Gastrocnemius medialis (tissue), 4 donors: ENCODE measurements at regions not wholly inside any gene's neighbourhood (a gene's known extent, or its start where the extent isn't known, plus 50 kb on each side); places are given as distances from the start of the nearest gene placed in this dataset.

ENCODE experiments used
- ATAC-seq, 2 donors: fragments of 150-250 bp; one replicate each; pipeline ENCODE4 v1.9.1; 2016
- DNase-seq, 2 donors: peaks; one replicate each; pipeline ENCODE4 v3.0.0-alpha.2; 2019
- H3K27ac ChIP-seq, 4 donors: fragments of 200-600 bp; sonication (generic); 1 replicate in 1 of 4; 2 replicates in 3 of 4; pipeline ENCODE4 v1.5.1; 2016 to 2018; ENCODE audit warnings: mild to moderate bottlenecking in 2 of 4, moderate library complexity in 1 of 4
- H3K27me3 ChIP-seq, 3 donors: fragments of 200-600 bp; sonication (generic) in 2 of 3; 1 replicate in 1 of 3; 2 replicates in 2 of 3; pipeline versions ENCODE4 v1.5.1 to v1.6.0; 2016 to 2019; ENCODE audit warnings: mild to moderate bottlenecking in 1 of 3, moderate library complexity in 1 of 3
- H3K36me3 ChIP-seq, 2 donors: fragments of 200-600 bp; sonication (generic) in 1 of 2; one replicate each; pipeline ENCODE4 v1.5.1; 2017 to 2018
- H3K4me1 ChIP-seq, 2 donors: fragments of 200-600 bp; sonication (generic) in 1 of 2; one replicate each; pipeline ENCODE4 v1.5.1; 2016 to 2017; ENCODE audit warnings: mild to moderate bottlenecking in 2 of 2
- H3K4me3 ChIP-seq, 4 donors: fragments of 200-600 bp; sonication (generic) in 3 of 4; 1 replicate in 1 of 4; 2 replicates in 3 of 4; pipeline ENCODE4 v1.5.1; 2016 to 2019; ENCODE audit warnings: mild to moderate bottlenecking in 2 of 4
- H3K9me3 ChIP-seq, 3 donors: fragments of 200-600 bp; sonication (generic) in 2 of 3; 1 replicate in 1 of 3; 2 replicates in 2 of 3; pipeline ENCODE4 v1.5.1; 2016 to 2019
- POLR2A ChIP-seq, 2 donors: fragments of 450-650 bp; IDR thresholded peaks; one replicate each; pipeline ENCODE4 v1.6.1; 2017; ENCODE audit warnings: antibody characterized with exemption in 2 of 2, mild to moderate bottlenecking in 2 of 2, moderate library complexity in 2 of 2
- in situ Hi-C, 4 donors: fragments of 200-750 bp; cut with MboI; loops; one replicate each; pipeline versions ENCODE4 v1.15.0 to v1.8.0; 2017; ENCODE audit warnings: low sequenced_read_pairs in 4 of 4
- intact Hi-C: fragments of 100-400 bp; cut with DNase I; formaldehyde crosslinking; loops from one replicate; pipeline ENCODE4 v1.15.1; 2023; ENCODE audit warnings: low total_unique reads
- TF ChIP-seq, protein P1 (sequence below), 5 experiments: fragments of 450-650 bp in 3 of 5; fragments of 200-600 bp in 2 of 5; sonication (generic) in 2 of 5; IDR thresholded peaks in 4 of 5; conservative IDR thresholded peaks in 1 of 5; 1 replicate in 4 of 5; 2 replicates in 1 of 5; pipeline ENCODE4 v1.5.1; 2016 to 2019; ENCODE audit warnings: antibody characterized with exemption in 5 of 5, mild to moderate bottlenecking in 3 of 5, moderate library complexity in 3 of 5

DNA sequence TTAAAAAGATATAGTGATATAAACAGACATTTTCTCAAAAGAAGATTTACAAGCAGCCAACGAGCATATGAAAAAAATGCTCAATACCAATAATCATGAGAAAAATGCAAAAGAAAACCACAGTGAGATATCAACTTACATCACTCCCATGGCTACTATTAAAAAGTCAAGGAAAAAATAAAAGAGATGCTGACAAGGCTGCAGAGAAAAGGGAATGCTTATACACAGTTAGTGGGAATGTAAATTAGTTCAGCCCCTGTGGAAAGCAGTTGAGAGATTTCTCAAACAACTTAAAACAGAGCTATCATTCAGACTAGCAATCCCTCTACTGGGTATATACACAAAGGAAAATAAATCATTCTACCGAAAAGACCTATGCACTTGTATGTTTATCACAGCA, 97.1 kb upstream of the CARD18 start:
- intact Hi-C loops (no loop called here), in situ Hi-C loops (no loop called here)
- H3K4me1 ChIP-seq, result no peaks in the 10 kb centered on the region
- H3K27me3 ChIP-seq, result no peaks in the 10 kb centered on the region
- no peak overlapping the region for H3K4me3 ChIP-seq
- ATAC-seq (no peak), DNase-seq (no peak)
- TF ChIP-seq, protein P1, sequence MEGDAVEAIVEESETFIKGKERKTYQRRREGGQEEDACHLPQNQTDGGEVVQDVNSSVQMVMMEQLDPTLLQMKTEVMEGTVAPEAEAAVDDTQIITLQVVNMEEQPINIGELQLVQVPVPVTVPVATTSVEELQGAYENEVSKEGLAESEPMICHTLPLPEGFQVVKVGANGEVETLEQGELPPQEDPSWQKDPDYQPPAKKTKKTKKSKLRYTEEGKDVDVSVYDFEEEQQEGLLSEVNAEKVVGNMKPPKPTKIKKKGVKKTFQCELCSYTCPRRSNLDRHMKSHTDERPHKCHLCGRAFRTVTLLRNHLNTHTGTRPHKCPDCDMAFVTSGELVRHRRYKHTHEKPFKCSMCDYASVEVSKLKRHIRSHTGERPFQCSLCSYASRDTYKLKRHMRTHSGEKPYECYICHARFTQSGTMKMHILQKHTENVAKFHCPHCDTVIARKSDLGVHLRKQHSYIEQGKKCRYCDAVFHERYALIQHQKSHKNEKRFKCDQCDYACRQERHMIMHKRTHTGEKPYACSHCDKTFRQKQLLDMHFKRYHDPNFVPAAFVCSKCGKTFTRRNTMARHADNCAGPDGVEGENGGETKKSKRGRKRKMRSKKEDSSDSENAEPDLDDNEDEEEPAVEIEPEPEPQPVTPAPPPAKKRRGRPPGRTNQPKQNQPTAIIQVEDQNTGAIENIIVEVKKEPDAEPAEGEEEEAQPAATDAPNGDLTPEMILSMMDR (IDR thresholded peaks at IDR 0.05 in 4 of 5, conservative IDR thresholded peaks at IDR 0.05 in 1 of 5), result no peak
- no peak for TF ChIP-seq POLR2A (IDR thresholded peaks at IDR 0.05)
- no peaks in the 10 kb centered on the region for H3K36me3 ChIP-seq
- no peaks in the 10 kb centered on the region for H3K9me3 ChIP-seq
- H3K27ac ChIP-seq, result no peak overlapping the region

- Histone ChIP-seq H3K27ac (no peak overlapping the region), H3K36me3 (no peaks in the 10 kb centered on the region), H3K27me3 (no peaks in the 10 kb centered on the region), H3K4me3 (no peak overlapping the region), H3K9me3 (no peaks in the 10 kb centered on the region), H3K4me1 (no peaks in the 10 kb centered on the region)
- intact Hi-C loops, result no loop called here
- ATAC-seq (no peak), DNase-seq (no peak)
- TF ChIP-seq, protein P1 (IDR thresholded peaks at IDR 0.05 in 4 of 5, conservative IDR thresholded peaks at IDR 0.05 in 1 of 5), result no peak
- TF ChIP-seq POLR2A (IDR thresholded peaks at IDR 0.05), result no peak
- in situ Hi-C loops, result no loop called here
Observed at GRCh38 chr11:105233285-105233684, 93.7 kb upstream of the CARD18 start.

DNA sequence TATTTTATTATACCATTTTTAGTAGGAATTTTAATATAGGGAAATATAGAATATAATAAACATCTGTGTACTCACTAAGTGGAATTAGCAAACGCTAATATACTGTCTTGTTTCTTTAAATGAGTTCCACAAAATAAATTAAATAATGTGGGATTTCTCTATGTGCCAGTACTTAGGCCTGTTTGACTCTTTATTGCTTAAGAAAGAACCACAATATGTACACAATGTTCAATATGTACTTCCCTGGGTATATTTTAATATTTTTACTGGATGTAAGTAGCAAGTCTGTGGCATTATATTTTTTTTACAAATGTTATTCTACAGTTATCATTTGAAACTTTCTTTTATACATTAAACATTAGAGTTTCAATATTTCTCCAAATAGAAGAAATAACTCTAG, 92.5 kb upstream of the CARD18 start:
- no peak for DNase-seq
- Histone ChIP-seq H3K4me1 (no peaks in the 10 kb centered on the region), H3K27me3 (no peaks in the 10 kb centered on the region), H3K27ac (no peak overlapping the region), H3K9me3 (no peaks in the 10 kb centered on the region), H3K4me3 (no peak overlapping the region), H3K36me3 (no peaks in the 10 kb centered on the region)
- no peak for ATAC-seq
- in situ Hi-C loops, result no loop called here
- TF ChIP-seq, protein P1 (IDR thresholded peaks at IDR 0.05 in 4 of 5, conservative IDR thresholded peaks at IDR 0.05 in 1 of 5), result no peak
- no peak for TF ChIP-seq POLR2A (IDR thresholded peaks at IDR 0.05)
- intact Hi-C loops, result no loop called here

GRCh38 chr11:105230586-105230985, 91.0 kb upstream of the CARD18 start:
- H3K4me3 ChIP-seq, result no peak overlapping the region
- no peaks in the 10 kb centered on the region for H3K9me3 ChIP-seq
- intact Hi-C loops, result no loop called here
- TF ChIP-seq, protein P1 (IDR thresholded peaks at IDR 0.05 in 4 of 5, conservative IDR thresholded peaks at IDR 0.05 in 1 of 5), result no peak
- no peak for TF ChIP-seq POLR2A (IDR thresholded peaks at IDR 0.05)
- in situ Hi-C loops, result no loop called here
- ATAC-seq (no peak), DNase-seq (no peak)
- H3K36me3 ChIP-seq, result no peaks in the 10 kb centered on the region
- no peak overlapping the region for H3K27ac ChIP-seq
- H3K27me3 ChIP-seq, result no peaks in the 10 kb centered on the region
- H3K4me1 ChIP-seq, result no peaks in the 10 kb centered on the region

GRCh38 chr11:105229761-105230160, 90.2 kb upstream of the CARD18 start:
- TF ChIP-seq POLR2A (IDR thresholded peaks at IDR 0.05), result no peak
- TF ChIP-seq, protein P1 (IDR thresholded peaks at IDR 0.05 in 4 of 5, conservative IDR thresholded peaks at IDR 0.05 in 1 of 5), result no peak
- in situ Hi-C loops (no loop called here), intact Hi-C loops (no loop called here)
- no peak for ATAC-seq
- H3K4me1 ChIP-seq, result no peaks in the 10 kb centered on the region
- H3K36me3 ChIP-seq, result no peaks in the 10 kb centered on the region
- no peak overlapping the region for H3K27ac ChIP-seq
- no peak overlapping the region for H3K4me3 ChIP-seq
- no peak for DNase-seq
- no peaks in the 10 kb centered on the region for H3K9me3 ChIP-seq
- no peaks in the 10 kb centered on the region for H3K27me3 ChIP-seq
